Mesendoderm (in vitro differentiated cells): ENCODE measurements at regions not wholly inside any gene's neighbourhood (a gene's known extent, or its start where the extent isn't known, plus 50 kb on each side); places are given as distances from the start of the nearest gene placed in this dataset.

Experiments used
- DNase-seq: peaks from one replicate; pipeline ENCODE4 v3.0.0; 2013
- H2AK5ac ChIP-seq: 2 replicates; pipeline ENCODE4 v1.6.1; 2013; ENCODE audit warnings: low read length, inconsistent platforms
- H2BK120ac ChIP-seq: 2 replicates; pipeline ENCODE4 v1.6.1; 2013; ENCODE audit warnings: low read depth, mild to moderate bottlenecking, low read length, moderate library complexity, mixed read lengths
- H2BK15ac ChIP-seq: replicated peaks from 2 replicates; pipeline ENCODE4 v1.6.1; 2013; ENCODE audit warnings: low read depth, mild to moderate bottlenecking, moderate library complexity
- H2BK5ac ChIP-seq: 2 replicates; pipeline ENCODE4 v1.6.1; 2013; ENCODE audit warnings: low read length, inconsistent platforms
- H3K18ac ChIP-seq: 2 replicates; pipeline ENCODE4 v1.6.1; 2013; ENCODE audit warnings: mild to moderate bottlenecking, low read length, mixed read lengths
- H3K23ac ChIP-seq: one replicate; pipeline ENCODE4 v1.6.1; 2013; ENCODE audit warnings: low read length
- H3K27ac ChIP-seq: 2 replicates; pipeline ENCODE4 v1.5.1; 2013; ENCODE audit warnings: low read depth, mild to moderate bottlenecking, inconsistent platforms, low read length, moderate library complexity
- H3K27me3 ChIP-seq: 2 replicates; pipeline ENCODE4 v1.6.1; 2013; ENCODE audit warnings: low read length, control low read depth, mild to moderate bottlenecking, inconsistent platforms; ENCODE audit not compliant: insufficient read depth, poor library complexity
- H3K36me3 ChIP-seq: 2 replicates; pipeline ENCODE4 v1.6.1; 2013; ENCODE audit warnings: low read length, inconsistent platforms; ENCODE audit not compliant: control insufficient read depth, insufficient read depth
- H3K4ac ChIP-seq: one replicate; pipeline ENCODE4 v1.6.1; 2013; ENCODE audit warnings: low read depth, mild to moderate bottlenecking, low read length, moderate library complexity
- H3K4me1 ChIP-seq: 2 replicates; pipeline ENCODE4 v1.6.1; 2013; ENCODE audit warnings: low read depth, low read length, inconsistent platforms; ENCODE audit not compliant: control insufficient read depth
- H3K4me2 ChIP-seq: 2 replicates; pipeline ENCODE4 v1.6.1; 2013; ENCODE audit warnings: low read length
- H3K4me3 ChIP-seq: 2 replicates; pipeline ENCODE4 v1.5.1; 2013; ENCODE audit warnings: mild to moderate bottlenecking, low read length
- H3K56ac ChIP-seq: one replicate; pipeline ENCODE4 v1.6.1; 2013; ENCODE audit warnings: low read length
- H3K79me1 ChIP-seq: 2 replicates; pipeline ENCODE4 v1.6.1; 2013; ENCODE audit warnings: low read length, inconsistent platforms
- H3K79me2 ChIP-seq: 2 replicates; pipeline ENCODE4 v1.6.1; 2013; ENCODE audit warnings: mild to moderate bottlenecking, low read length; ENCODE audit not compliant: control insufficient read depth, insufficient read depth
- H3K9ac ChIP-seq: 2 replicates; pipeline ENCODE4 v1.6.1; 2013; ENCODE audit warnings: low read length, inconsistent platforms
- H4K5ac ChIP-seq: one replicate; pipeline ENCODE4 v1.6.1; 2013; ENCODE audit warnings: low read length
- H4K8ac ChIP-seq: one replicate; pipeline ENCODE4 v1.6.1; 2013; ENCODE audit warnings: low read depth, mild to moderate bottlenecking, control low read depth, low read length, moderate library complexity
- WGBS: extraction: QIAGEN DNeasy Blood & Tissue Kit; methylation state at CpG from one replicate; pipeline ENCODE4 v1.1.7; 2013; ENCODE audit warnings: low lambda C conversion rate, missing lambda C conversion rate; ENCODE audit not compliant: insufficient coverage; ENCODE audit errors: extremely low coverage; 5-methylcytosine and 5-hydroxymethylcytosine counted together

DNA sequence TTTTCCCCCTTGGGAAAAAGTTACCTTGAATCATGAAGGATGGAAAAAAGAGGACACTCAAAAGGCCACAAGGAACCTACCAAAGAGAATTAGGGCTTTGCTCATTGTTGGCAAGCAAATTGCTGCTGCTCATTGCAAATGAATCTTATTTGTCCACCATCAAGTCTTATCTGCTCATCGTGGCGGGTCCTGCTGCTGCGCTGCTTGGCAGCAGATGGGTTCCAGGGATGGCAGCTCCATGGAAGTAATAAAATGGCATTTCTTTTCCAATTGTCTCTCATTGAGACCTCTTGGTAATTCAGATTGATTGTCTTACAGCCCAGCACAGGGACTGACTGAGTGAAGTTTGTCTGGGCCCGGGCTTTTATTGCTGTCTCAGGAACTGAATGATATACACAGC is 118.7 kb downstream of the MRM1 start:
- H2BK15ac ChIP-seq, result no peak overlapping the region
- no peaks in the 10 kb centered on the region for H3K36me3 ChIP-seq
- H3K4me1 ChIP-seq, result peaks cover 6% of the 10 kb centered on the region
- H3K56ac ChIP-seq, result no peak overlapping the region
- no peak overlapping the region for H2BK5ac ChIP-seq
- H3K79me1 ChIP-seq, result no peaks in the 10 kb centered on the region
- H3K79me2 ChIP-seq, result no peaks in the 10 kb centered on the region
- H2BK120ac ChIP-seq, result no peak overlapping the region
- H4K8ac ChIP-seq, result no peak overlapping the region
- H2AK5ac ChIP-seq, result no peak overlapping the region
- no peak overlapping the region for H3K4me2 ChIP-seq
- H3K9ac ChIP-seq, result no peak overlapping the region
- no CpG with 5 or more reads among the region's 4 CpGs for WGBS
- H3K23ac ChIP-seq, result no peak overlapping the region
- no peak overlapping the region for H3K4ac ChIP-seq
- H3K18ac ChIP-seq, result no peak overlapping the region
- no peak overlapping the region for H3K4me3 ChIP-seq
- no peak for DNase-seq
- no peak overlapping the region for H4K5ac ChIP-seq
- H3K27me3 ChIP-seq, result no peaks in the 10 kb centered on the region
- H3K27ac ChIP-seq, result no peak overlapping the region

DNA sequence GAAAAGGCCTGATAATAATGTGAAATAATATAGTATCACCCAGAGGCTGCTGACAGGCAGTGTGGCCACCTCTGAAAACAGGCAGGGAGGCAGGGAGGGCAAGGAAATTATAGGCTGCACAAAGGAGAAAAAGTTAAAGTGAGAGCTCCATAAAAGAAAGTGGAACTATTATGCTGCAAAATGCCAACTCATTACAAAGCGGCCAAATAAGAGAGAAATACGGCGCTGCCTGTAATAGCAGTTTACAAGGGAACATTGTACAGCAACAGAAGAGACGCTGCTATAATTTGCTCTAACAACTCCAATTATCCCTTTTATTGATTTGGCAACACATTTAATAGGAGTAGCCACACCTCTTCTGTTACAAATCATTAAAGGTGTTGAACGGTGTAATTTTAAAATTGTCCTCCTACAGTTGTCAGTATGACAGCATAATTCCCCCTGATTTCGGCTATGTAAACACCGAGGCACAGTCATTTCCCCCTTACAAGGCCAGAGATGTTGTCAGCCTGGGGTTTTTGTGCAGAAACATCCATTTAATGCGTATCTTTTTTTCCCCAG is 120.3 kb downstream of the MRM1 start:
- no peaks in the 10 kb centered on the region for H3K79me2 ChIP-seq
- H4K5ac ChIP-seq, result no peak overlapping the region
- H2BK15ac ChIP-seq, result no peak overlapping the region
- no peak overlapping the region for H2BK120ac ChIP-seq
- H3K56ac ChIP-seq, result peak overlapping the region; percentile 86
- no peak overlapping the region for H3K4me3 ChIP-seq
- no peak overlapping the region for H4K8ac ChIP-seq
- H3K18ac ChIP-seq, result peak overlapping the region; percentile 19
- H3K4me2 ChIP-seq, result peak overlapping the region; percentile 58
- no peak overlapping the region for H3K23ac ChIP-seq
- no peak overlapping the region for H2BK5ac ChIP-seq
- H3K36me3 ChIP-seq, result no peaks in the 10 kb centered on the region
- no peaks in the 10 kb centered on the region for H3K27me3 ChIP-seq
- no CpG with 5 or more reads among the region's 8 CpGs for WGBS
- no peak overlapping the region for H3K4ac ChIP-seq
- peak overlapping the region; percentile 63 for H3K9ac ChIP-seq
- no peaks in the 10 kb centered on the region for H3K79me1 ChIP-seq
- peaks cover 6% of the 10 kb centered on the region for H3K4me1 ChIP-seq
- no peak for DNase-seq
- H2AK5ac ChIP-seq, result no peak overlapping the region
- H3K27ac ChIP-seq, result no peak overlapping the region

GRCh38 chr17:36722121-36722902 is 120.9 kb downstream of the MRM1 start:
- Histone ChIP-seq H3K4ac (no peak overlapping the region), H2BK15ac (no peak overlapping the region), H3K27ac (no peak overlapping the region), H3K9ac (peak overlapping the region; percentile 65), H3K79me1 (no peaks in the 10 kb centered on the region), H2BK5ac (no peak overlapping the region), H3K23ac (peak overlapping the region; percentile 86), H3K4me1 (peaks cover 12% of the 10 kb centered on the region), H3K18ac (peak overlapping the region; percentile 57), H3K4me3 (no peak overlapping the region), H3K79me2 (no peaks in the 10 kb centered on the region), H4K5ac (peak overlapping the region; percentile 50), H3K4me2 (peak overlapping the region; percentile 58), H3K27me3 (no peaks in the 10 kb centered on the region), H3K56ac (peak overlapping the region; percentile 86), H2AK5ac (peak overlapping the region; percentile 12), H3K36me3 (no peaks in the 10 kb centered on the region), H4K8ac (no peak overlapping the region), H2BK120ac (no peak overlapping the region)
- WGBS, result no CpG with 5 or more reads among the region's 49 CpGs
- DNase-seq, result peak; percentile 51

GRCh38 chr17:36722903-36723263 is 121.5 kb downstream of the MRM1 start:
- no CpG with 5 or more reads among the region's 6 CpGs for WGBS
- no peaks in the 10 kb centered on the region for H3K27me3 ChIP-seq
- H3K36me3 ChIP-seq, result no peaks in the 10 kb centered on the region
- no peak overlapping the region for H3K4ac ChIP-seq
- H3K4me2 ChIP-seq, result no peak overlapping the region
- H3K56ac ChIP-seq, result peak overlapping the region; percentile 86
- no peak overlapping the region for H3K23ac ChIP-seq
- H2BK5ac ChIP-seq, result no peak overlapping the region
- H3K79me1 ChIP-seq, result no peaks in the 10 kb centered on the region
- no peak overlapping the region for H3K9ac ChIP-seq
- peaks cover 16% of the 10 kb centered on the region for H3K4me1 ChIP-seq
- no peak overlapping the region for H2BK120ac ChIP-seq
- H3K18ac ChIP-seq, result no peak overlapping the region
- H2BK15ac ChIP-seq, result no peak overlapping the region
- no peak for DNase-seq
- H4K8ac ChIP-seq, result no peak overlapping the region
- H4K5ac ChIP-seq, result no peak overlapping the region
- peak overlapping the region; percentile 12 for H2AK5ac ChIP-seq
- no peak overlapping the region for H3K27ac ChIP-seq
- H3K4me3 ChIP-seq, result no peak overlapping the region
- no peaks in the 10 kb centered on the region for H3K79me2 ChIP-seq

GRCh38 chr17:36723459-36724025 is 122.2 kb downstream of the MRM1 start:
- Histone ChIP-seq H2AK5ac (no peak overlapping the region), H3K4me1 (peaks cover 16% of the 10 kb centered on the region), H3K18ac (no peak overlapping the region), H3K27me3 (no peaks in the 10 kb centered on the region), H3K56ac (peak overlapping the region; percentile 11), H4K5ac (no peak overlapping the region), H3K79me1 (no peaks in the 10 kb centered on the region), H2BK120ac (no peak overlapping the region), H4K8ac (no peak overlapping the region), H3K36me3 (no peaks in the 10 kb centered on the region), H3K79me2 (no peaks in the 10 kb centered on the region), H2BK5ac (peak overlapping the region; percentile 11), H2BK15ac (no peak overlapping the region), H3K23ac (no peak overlapping the region), H3K27ac (no peak overlapping the region), H3K9ac (no peak overlapping the region), H3K4me2 (no peak overlapping the region), H3K4ac (no peak overlapping the region), H3K4me3 (no peak overlapping the region)
- DNase-seq, result no peak
- no CpG with 5 or more reads among the region's 6 CpGs for WGBS
